RPMI8226 (cell line): ENCODE measurements at regions not wholly inside any gene's neighbourhood (a gene's known extent, or its start where the extent isn't known, plus 50 kb on each side); places are given as distances from the start of the nearest gene placed in this dataset.

ENCODE experiments used
- DNase-seq: peaks from one replicate; pipeline ENCODE4 v3.0.0-alpha.2; 2015

- no peak for DNase-seq
These were observed 477.8 kb upstream of the DCC start for GRCh38 chr18:51862051-51862715.

GRCh38 chr18:51864219-51864965 lies 475.6 kb upstream of the DCC start:
- DNase-seq, result no peak

GRCh38 chr18:51865538-51865937 lies 474.5 kb upstream of the DCC start:
- no peak for DNase-seq

GRCh38 chr18:51867767-51868166 lies 472.2 kb upstream of the DCC start:
- peak; percentile 70 for DNase-seq

DNA sequence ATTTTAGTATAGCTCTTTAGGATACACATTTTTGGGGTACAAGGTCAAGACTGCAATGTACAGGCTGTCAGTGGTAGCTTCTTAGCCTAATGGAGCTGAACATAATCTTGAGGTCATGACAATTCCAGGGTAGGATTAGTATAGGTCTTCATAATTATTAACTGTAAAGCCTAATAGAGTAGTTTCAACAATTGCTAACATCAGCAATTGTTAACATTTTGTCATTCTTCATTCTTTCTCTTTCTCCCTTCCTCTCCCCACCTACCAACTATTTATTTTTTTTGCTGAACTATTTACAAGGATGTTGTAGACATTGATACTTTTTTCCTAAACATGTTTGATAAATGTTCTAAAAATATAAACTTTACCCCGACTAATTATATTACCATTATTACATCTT lies 461.3 kb upstream of the DCC start:
- DNase-seq, result no peak

DNA sequence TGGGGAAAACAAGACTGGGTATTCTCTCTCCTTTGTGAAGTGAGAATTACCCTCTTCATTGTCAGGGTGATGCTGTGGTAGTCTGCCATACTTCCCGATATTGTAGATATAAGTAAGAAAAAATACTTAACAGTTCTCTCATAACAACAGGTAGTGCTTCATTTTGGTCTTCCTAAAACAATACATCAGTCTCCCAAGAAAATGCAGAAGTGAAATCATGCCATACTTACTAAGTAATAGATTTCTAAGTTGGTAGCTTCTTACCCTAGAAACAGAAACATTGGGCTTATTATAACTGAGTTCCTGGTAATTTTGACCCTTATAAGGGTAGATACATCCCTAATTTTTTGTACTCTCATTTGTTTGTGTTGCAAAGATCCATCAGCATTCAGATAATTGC lies 460.7 kb upstream of the DCC start:
- DNase-seq, result no peak

- DNase-seq, result no peak
These were observed 458.6 kb upstream of the DCC start for GRCh38 chr18:51881394-51881793.

- DNase-seq, result no peak
These were observed 456.0 kb upstream of the DCC start for GRCh38 chr18:51884039-51884438.

DNA sequence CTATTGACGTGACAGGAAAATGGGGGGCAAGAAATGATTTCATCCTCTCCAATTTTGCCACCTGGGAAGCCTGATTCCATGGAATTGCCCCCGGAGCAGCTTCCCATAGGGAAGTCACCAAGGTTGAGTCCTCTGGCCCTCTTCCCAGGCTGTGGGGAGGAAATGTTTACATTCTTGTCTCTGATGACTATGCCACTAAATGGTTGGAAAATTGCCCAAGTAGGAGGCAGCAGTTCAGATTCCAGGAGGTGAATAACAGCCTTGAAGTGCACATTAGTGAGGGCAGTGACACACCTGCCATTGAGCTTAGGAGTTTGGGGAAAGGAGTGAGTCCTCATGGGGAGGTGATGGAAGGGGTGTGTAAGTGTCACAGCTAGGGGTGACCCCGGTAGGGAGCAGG lies 449.2 kb upstream of the DCC start:
- no peak for DNase-seq

DNA sequence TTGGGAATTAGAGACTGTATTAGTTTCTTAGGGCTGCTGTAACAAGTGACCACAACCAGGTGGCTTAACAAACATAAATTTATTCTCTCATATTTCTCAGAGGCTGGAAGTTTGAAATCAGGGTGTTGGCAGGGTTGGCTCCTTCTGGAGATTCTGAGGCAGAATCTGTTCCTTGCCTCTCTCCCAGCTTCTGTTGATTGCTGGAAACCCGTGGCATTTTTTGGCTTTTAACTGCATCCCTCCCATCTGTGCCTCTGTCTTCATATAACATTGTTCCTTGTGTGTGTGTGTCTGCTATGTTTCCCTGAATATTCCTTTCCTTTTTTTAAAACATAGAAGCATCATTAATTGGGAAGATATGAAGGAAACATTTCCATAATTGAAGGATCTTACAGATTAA lies 448.1 kb upstream of the DCC start:
- DNase-seq, result no peak

DNA sequence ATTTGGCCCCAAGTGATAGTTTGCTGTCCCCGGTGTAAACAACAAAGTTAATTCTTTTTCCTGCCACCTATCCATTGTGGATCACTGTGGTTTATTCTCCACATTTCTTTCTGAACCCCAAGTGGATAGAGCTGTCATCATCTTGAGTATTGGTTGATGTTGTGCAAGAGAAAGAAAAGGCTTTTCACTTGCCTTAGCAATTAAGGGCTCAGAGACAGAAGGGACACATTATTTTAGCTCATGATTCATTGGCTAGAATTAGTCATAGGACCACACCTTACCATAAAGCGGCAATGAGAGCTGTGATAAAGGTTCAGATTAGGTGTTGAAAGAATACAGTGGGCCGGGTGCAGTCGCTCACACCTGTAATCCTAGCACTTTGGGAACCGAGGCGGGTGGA lies 442.1 kb upstream of the DCC start:
- DNase-seq, result no peak

GRCh38 chr18:51907687-51908597 lies 432.1 kb upstream of the DCC start:
- DNase-seq, result no peak

GRCh38 chr18:51908598-51908944 lies 431.4 kb upstream of the DCC start:
- DNase-seq, result no peak

DNA sequence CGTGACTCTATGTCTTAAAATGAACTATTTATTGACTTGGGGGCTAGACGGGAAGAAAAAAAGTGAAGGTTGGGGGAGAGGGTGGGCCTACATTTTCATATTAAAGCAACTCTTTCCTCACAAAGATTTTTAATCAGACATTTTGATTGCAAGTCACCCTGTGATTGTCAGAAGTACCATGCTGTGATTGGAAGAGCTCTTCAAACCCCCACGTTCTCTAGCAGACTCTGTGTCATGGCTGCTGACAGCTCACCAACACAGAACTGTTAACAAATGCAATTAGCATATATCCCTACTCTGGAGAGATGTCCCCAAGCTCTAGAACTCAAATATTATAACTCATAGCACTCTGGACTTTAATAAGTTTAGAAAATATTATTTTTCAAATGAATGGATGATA lies 428.4 kb upstream of the DCC start:
- no peak for DNase-seq

GRCh38 chr18:51912381-51912780 lies 427.6 kb upstream of the DCC start:
- no peak for DNase-seq

GRCh38 chr18:51915176-51915575 lies 424.8 kb upstream of the DCC start:
- DNase-seq, result no peak

- no peak for DNase-seq
These were observed 418.1 kb upstream of the DCC start for GRCh38 chr18:51921862-51922261.

DNA sequence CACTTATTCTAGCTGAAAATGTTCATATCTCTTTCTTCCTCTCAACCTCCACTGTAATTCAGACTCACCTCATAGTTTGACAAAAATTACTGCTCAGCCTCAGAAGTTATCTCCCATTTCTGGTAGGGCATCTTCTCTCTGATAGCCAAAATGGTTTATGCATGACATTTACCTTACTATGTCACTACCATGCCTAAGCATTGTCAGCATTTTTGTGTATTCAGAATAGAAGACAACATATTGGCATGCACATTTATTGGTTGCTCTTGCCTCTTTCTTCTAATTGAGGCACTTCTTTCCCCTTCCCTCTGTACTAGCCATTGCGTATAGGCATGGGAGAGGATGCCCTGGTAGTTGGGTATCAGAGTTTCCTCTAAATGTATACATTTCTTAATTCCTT lies 406.1 kb upstream of the DCC start:
- DNase-seq, result no peak

DNA sequence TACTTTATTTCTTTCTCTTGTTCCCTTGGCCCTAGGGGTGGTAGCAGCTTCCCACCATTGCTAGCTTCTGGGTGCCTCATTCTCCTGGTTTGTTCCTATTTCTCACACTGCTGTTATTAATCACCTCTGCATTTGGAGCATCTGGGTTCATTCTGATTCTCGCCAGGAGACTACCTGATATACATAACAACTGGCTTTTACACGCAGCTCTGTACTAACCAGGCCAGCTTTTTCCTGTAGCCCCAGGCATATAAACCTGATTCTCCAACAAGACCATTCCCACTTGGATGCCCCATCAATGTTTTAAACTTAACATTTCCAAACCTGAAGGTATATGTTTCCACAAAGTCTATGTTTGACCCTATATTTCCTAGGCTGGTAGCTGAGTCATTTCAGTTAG lies 403.9 kb upstream of the DCC start:
- no peak for DNase-seq

- no peak for DNase-seq
These were observed 398.0 kb upstream of the DCC start for GRCh38 chr18:51941999-51942398.

- no peak for DNase-seq
These were observed 396.7 kb upstream of the DCC start for GRCh38 chr18:51943281-51943680.

GRCh38 chr18:51946946-51947345 lies 393.1 kb upstream of the DCC start:
- DNase-seq, result no peak

DNA sequence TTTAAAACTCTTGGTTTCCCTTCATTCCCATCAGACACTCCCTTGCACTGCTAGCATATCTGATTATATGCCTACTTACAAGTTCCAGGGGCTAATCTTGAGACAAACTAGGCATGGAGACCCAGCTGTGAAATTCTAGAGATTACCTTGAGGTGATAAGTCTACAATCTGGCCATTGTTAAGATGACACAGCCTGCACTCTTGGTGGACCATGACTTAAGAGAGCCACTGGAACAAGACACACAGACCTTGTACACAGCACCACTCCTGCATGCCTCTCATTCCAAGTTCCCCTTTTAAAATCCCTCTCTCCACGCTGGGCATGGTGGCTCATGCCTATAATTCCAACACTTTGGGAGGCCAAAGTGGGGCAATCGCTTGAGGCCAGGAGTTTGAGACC lies 387.2 kb upstream of the DCC start:
- no peak for DNase-seq

GRCh38 chr18:51953521-51953920 lies 386.5 kb upstream of the DCC start:
- DNase-seq, result peak; percentile 5
